22Rv1 (cell line): ENCODE measurements at regions not wholly inside any gene's neighbourhood (a gene's known extent, or its start where the extent isn't known, plus 50 kb on each side); places are given as distances from the start of the nearest gene placed in this dataset.

Experiments used
- H3K27ac ChIP-seq: fragments of 450-650 bp; 2 replicates; pipeline ENCODE4 v1.5.1; 2017
- CTCF ChIP-seq: fragments of 450-650 bp; IDR thresholded peaks from 2 replicates; pipeline ENCODE4 v1.5.1; 2017; ENCODE audit warnings: mild to moderate bottlenecking
- ZFX ChIP-seq: fragments of 450-650 bp; IDR thresholded peaks from 2 replicates; pipeline ENCODE4 v1.6.1; 2017; ENCODE audit warnings: antibody characterized with exemption, borderline replicate concordance

GRCh38 chr13:38473305-38473704 lies 123.7 kb downstream of the UFM1 start:
- TF ChIP-seq CTCF = no peak
- no peak for TF ChIP-seq ZFX

GRCh38 chr13:38477676-38478075 lies 128.0 kb downstream of the UFM1 start:
- no peak for TF ChIP-seq ZFX
- TF ChIP-seq CTCF = no peak

More at GRCh38 chr13:38473305-38473704, 123.7 kb downstream of the UFM1 start:
- no peak overlapping the region for H3K27ac ChIP-seq

GRCh38 chr13:38483623-38484022 lies 134.0 kb downstream of the UFM1 start:
- no peak overlapping the region for H3K27ac ChIP-seq
- TF ChIP-seq ZFX (no peak), CTCF (no peak)

More at GRCh38 chr13:38477676-38478075, 128.0 kb downstream of the UFM1 start:
- H3K27ac ChIP-seq = no peak overlapping the region

- TF ChIP-seq ZFX (no peak), CTCF (no peak)
- H3K27ac ChIP-seq = no peak overlapping the region
These were observed 141.0 kb downstream of the UFM1 start for GRCh38 chr13:38490657-38491056.

- no peak for TF ChIP-seq ZFX
- TF ChIP-seq CTCF = no peak
- no peak overlapping the region for H3K27ac ChIP-seq
These were observed 144.8 kb downstream of the UFM1 start for GRCh38 chr13:38494445-38494844.

GRCh38 chr13:38496917-38497316 lies 147.3 kb downstream of the UFM1 start:
- TF ChIP-seq CTCF (no peak), ZFX (no peak)
- no peak overlapping the region for H3K27ac ChIP-seq

GRCh38 chr13:38498271-38498670 lies 148.6 kb downstream of the UFM1 start:
- TF ChIP-seq CTCF (no peak), ZFX (no peak)

More at GRCh38 chr13:38498271-38498670, 148.6 kb downstream of the UFM1 start:
- H3K27ac ChIP-seq = no peak overlapping the region
